Neural progenitor cell (in vitro differentiated cells): ENCODE measurements at regions not wholly inside any gene's neighbourhood (a gene's known extent, or its start where the extent isn't known, plus 50 kb on each side); places are given as distances from the start of the nearest gene placed in this dataset.

ENCODE experiments used
- DNase-seq: peaks from one replicate; pipeline ENCODE4 v3.0.0-alpha.2; 2016; ENCODE audit warnings: low spot score
- H2AFZ ChIP-seq: fragments of 200-600 bp; sonication (generic); replicated peaks from 2 replicates; pipeline ENCODE4 v1.6.1; 2016; ENCODE audit warnings: antibody characterized with exemption
- H3F3A ChIP-seq: fragments of 200-600 bp; sonication (generic); 2 replicates; pipeline ENCODE4 v1.6.1; 2016; ENCODE audit warnings: antibody characterized with exemption, low read depth
- H3K27ac ChIP-seq: fragments of 200-600 bp; sonication (generic); 2 replicates; pipeline ENCODE4 v1.5.1; 2016; ENCODE audit warnings: mild to moderate bottlenecking
- H3K27me3 ChIP-seq: fragments of 200-600 bp; sonication (generic); 2 replicates; pipeline ENCODE4 v1.6.1; 2016; ENCODE audit warnings: mild to moderate bottlenecking, moderate library complexity
- H3K36me3 ChIP-seq: fragments of 200-600 bp; sonication (generic); 2 replicates; pipeline ENCODE4 v1.5.1; 2016
- H3K4me1 ChIP-seq: fragments of 200-600 bp; sonication (generic); 2 replicates; pipeline ENCODE4 v1.6.1; 2016; ENCODE audit warnings: mixed run types
- H3K4me2 ChIP-seq: fragments of 200-600 bp; sonication (generic); 2 replicates; pipeline ENCODE4 v1.6.1; 2016
- H3K4me3 ChIP-seq: fragments of 200-600 bp; sonication (generic); 2 replicates; pipeline ENCODE4 v1.5.1; 2016
- H3K79me2 ChIP-seq: fragments of 200-600 bp; sonication (generic); 2 replicates; pipeline ENCODE4 v1.6.1; 2016; ENCODE audit warnings: low read depth
- H3K9ac ChIP-seq: fragments of 200-600 bp; sonication (generic); 2 replicates; pipeline ENCODE4 v1.6.1; 2016
- H3K9me3 ChIP-seq: fragments of 200-600 bp; sonication (generic); 2 replicates; pipeline ENCODE4 v1.5.1; 2016; ENCODE audit warnings: low read depth
- H4K20me1 ChIP-seq: fragments of 200-600 bp; sonication (generic); 2 replicates; pipeline ENCODE4 v1.6.1; 2016; ENCODE audit warnings: low read depth
- H3K27ac Mint-ChIP-seq: 3 replicates; pipeline ENCODE4 v1.8.0; 2021; ENCODE audit warnings: mixed read lengths
- H3K27me3 Mint-ChIP-seq: 2 replicates; pipeline ENCODE4 v1.8.0; 2022; ENCODE audit warnings: low read depth, mild to moderate bottlenecking, inconsistent platforms, moderate library complexity, mixed read lengths; ENCODE audit not compliant: insufficient read depth
- H3K36me3 Mint-ChIP-seq: 3 replicates; pipeline ENCODE4 v1.8.0; 2021; ENCODE audit warnings: mixed read lengths
- H3K4me1 Mint-ChIP-seq: 3 replicates; pipeline ENCODE4 v1.8.0; 2021; ENCODE audit warnings: mixed read lengths
- H3K4me3 Mint-ChIP-seq: 3 replicates; pipeline ENCODE4 v1.8.0; 2021; ENCODE audit warnings: mild to moderate bottlenecking, moderate library complexity, mixed read lengths
- H3K9me3 Mint-ChIP-seq: 3 replicates; pipeline ENCODE4 v1.8.0; 2020; ENCODE audit warnings: mixed read lengths
- EZH2 ChIP-seq: fragments of 200-600 bp; sonication (generic); IDR thresholded peaks from 2 replicates; pipeline ENCODE4 v1.6.1; 2017; ENCODE audit warnings: antibody characterized with exemption, mild to moderate bottlenecking, moderate library complexity
- EZH2phosphoT487 ChIP-seq: fragments of 200-600 bp; sonication (generic); IDR thresholded peaks from 2 replicates; pipeline ENCODE4 v1.6.1; 2017; ENCODE audit warnings: antibody characterized with exemption
- TF ChIP-seq, protein P1 (sequence below): fragments of 200-600 bp; sonication (generic); IDR thresholded peaks from 2 replicates; pipeline ENCODE4 v1.5.1; 2017; ENCODE audit warnings: antibody characterized with exemption, mild to moderate bottlenecking

DNA sequence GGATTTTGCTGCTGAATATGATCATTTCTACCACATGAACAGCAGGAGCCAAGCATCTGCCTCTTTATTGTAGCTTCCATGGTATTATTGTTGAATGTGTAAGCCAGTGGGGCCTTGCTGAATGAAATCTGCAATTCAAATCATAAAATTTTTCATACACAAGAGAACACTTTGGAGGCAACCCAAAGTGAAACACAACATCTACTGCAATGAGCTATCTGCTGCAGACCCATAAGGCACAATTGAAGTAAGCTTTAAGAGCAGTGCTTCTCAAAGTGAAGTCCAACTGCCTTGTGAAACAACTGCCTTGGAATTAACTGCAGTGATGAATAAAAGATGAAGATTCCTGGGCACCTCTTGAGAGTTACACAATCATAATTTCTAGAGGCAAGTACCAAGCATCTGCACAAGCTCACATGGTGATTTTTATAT lies 626.3 kb upstream of the INTU start:
- Histone ChIP-seq H4K20me1 (no peaks in the 10 kb centered on the region), H3K4me1 (peaks cover 4% of the 10 kb centered on the region), H3K79me2 (no peaks in the 10 kb centered on the region), H3K9ac (no peak overlapping the region), H3K27me3 (no peaks in the 10 kb centered on the region), H3F3A (no peaks in the 10 kb centered on the region), H3K4me3 (no peak overlapping the region), H3K4me2 (no peak overlapping the region), H3K36me3 (no peaks in the 10 kb centered on the region), H3K27ac (no peak overlapping the region), H3K9me3 (no peaks in the 10 kb centered on the region), H2AFZ (no peak overlapping the region)
- Mint-ChIP-seq H3K27me3 (no peaks in the 10 kb centered on the region), H3K4me1 (peaks cover 9% of the 10 kb centered on the region), H3K36me3 (no peaks in the 10 kb centered on the region), H3K4me3 (no peak overlapping the region), H3K9me3 (no peaks in the 10 kb centered on the region), H3K27ac (no peak overlapping the region)
- no peak for DNase-seq
- TF ChIP-seq, protein P1, sequence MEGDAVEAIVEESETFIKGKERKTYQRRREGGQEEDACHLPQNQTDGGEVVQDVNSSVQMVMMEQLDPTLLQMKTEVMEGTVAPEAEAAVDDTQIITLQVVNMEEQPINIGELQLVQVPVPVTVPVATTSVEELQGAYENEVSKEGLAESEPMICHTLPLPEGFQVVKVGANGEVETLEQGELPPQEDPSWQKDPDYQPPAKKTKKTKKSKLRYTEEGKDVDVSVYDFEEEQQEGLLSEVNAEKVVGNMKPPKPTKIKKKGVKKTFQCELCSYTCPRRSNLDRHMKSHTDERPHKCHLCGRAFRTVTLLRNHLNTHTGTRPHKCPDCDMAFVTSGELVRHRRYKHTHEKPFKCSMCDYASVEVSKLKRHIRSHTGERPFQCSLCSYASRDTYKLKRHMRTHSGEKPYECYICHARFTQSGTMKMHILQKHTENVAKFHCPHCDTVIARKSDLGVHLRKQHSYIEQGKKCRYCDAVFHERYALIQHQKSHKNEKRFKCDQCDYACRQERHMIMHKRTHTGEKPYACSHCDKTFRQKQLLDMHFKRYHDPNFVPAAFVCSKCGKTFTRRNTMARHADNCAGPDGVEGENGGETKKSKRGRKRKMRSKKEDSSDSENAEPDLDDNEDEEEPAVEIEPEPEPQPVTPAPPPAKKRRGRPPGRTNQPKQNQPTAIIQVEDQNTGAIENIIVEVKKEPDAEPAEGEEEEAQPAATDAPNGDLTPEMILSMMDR, result no peak
- TF ChIP-seq EZH2 (no peak), EZH2phosphoT487 (no peak)

DNA sequence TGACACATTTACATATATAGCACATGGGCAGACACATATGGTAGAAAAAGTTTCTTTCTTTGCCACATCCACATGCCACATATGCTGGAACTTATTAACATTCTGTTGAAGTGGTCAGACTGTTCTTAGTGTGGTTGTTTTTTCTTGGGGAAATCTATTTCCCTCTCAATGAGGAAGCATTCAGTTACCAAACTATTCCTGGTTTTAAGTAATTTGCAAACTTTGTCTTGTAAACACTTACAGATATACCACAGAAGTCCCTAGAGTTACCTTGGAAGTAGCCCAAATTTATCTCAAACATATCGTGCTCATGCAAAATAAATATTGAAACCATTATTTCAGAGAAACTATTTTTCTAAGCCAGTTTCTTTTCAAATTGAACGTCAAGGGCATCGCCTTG lies 625.5 kb upstream of the INTU start:
- Mint-ChIP-seq H3K27ac (no peak overlapping the region), H3K9me3 (no peaks in the 10 kb centered on the region), H3K36me3 (no peaks in the 10 kb centered on the region), H3K4me3 (no peak overlapping the region), H3K4me1 (peaks cover 6% of the 10 kb centered on the region), H3K27me3 (no peaks in the 10 kb centered on the region)
- no peaks in the 10 kb centered on the region for H3K9me3 ChIP-seq
- no peak overlapping the region for H2AFZ ChIP-seq
- no peak for DNase-seq
- no peak for TF ChIP-seq EZH2phosphoT487
- TF ChIP-seq, protein P1, result no peak
- no peak for TF ChIP-seq EZH2
- no peak overlapping the region for H3K4me2 ChIP-seq
- no peak overlapping the region for H3K9ac ChIP-seq
- H3K36me3 ChIP-seq, result no peaks in the 10 kb centered on the region
- no peaks in the 10 kb centered on the region for H3K4me1 ChIP-seq
- H4K20me1 ChIP-seq, result no peaks in the 10 kb centered on the region
- H3F3A ChIP-seq, result no peaks in the 10 kb centered on the region
- no peaks in the 10 kb centered on the region for H3K79me2 ChIP-seq
- H3K27ac ChIP-seq, result no peak overlapping the region
- no peak overlapping the region for H3K4me3 ChIP-seq
- H3K27me3 ChIP-seq, result no peaks in the 10 kb centered on the region

GRCh38 chr4:127012549-127012948 lies 620.2 kb upstream of the INTU start:
- H3K4me1 ChIP-seq, result peaks cover 12% of the 10 kb centered on the region
- H3K27ac ChIP-seq, result no peak overlapping the region
- no peaks in the 10 kb centered on the region for H3K79me2 ChIP-seq
- Mint-ChIP-seq H3K4me1 (peaks cover 10% of the 10 kb centered on the region), H3K27ac (no peak overlapping the region), H3K9me3 (no peaks in the 10 kb centered on the region), H3K4me3 (no peak overlapping the region), H3K36me3 (no peaks in the 10 kb centered on the region), H3K27me3 (no peaks in the 10 kb centered on the region)
- H3K27me3 ChIP-seq, result no peaks in the 10 kb centered on the region
- no peak overlapping the region for H3K4me2 ChIP-seq
- no peak overlapping the region for H2AFZ ChIP-seq
- DNase-seq, result no peak
- no peaks in the 10 kb centered on the region for H3K9me3 ChIP-seq
- H3F3A ChIP-seq, result peaks cover 10% of the 10 kb centered on the region
- H3K9ac ChIP-seq, result no peak overlapping the region
- peaks cover 4% of the 10 kb centered on the region for H4K20me1 ChIP-seq
- no peaks in the 10 kb centered on the region for H3K36me3 ChIP-seq
- no peak overlapping the region for H3K4me3 ChIP-seq
- TF ChIP-seq, protein P1, result no peak
- TF ChIP-seq EZH2 (no peak), EZH2phosphoT487 (no peak)
